KMS-11 (cell line): ENCODE measurements at regions not wholly inside any gene's neighbourhood (a gene's known extent, or its start where the extent isn't known, plus 50 kb on each side); places are given as distances from the start of the nearest gene placed in this dataset.

Experiments
- H2AFZ ChIP-seq: fragments of 200-600 bp; sonication (generic); 2 replicates; pipeline ENCODE4 v1.6.1; 2016; ENCODE audit warnings: antibody characterized with exemption, mixed run types, low read depth
- H3K27ac ChIP-seq: fragments of 200-600 bp; sonication (generic); 2 replicates; pipeline ENCODE4 v1.6.1; 2016; ENCODE audit warnings: mild to moderate bottlenecking, mixed run types
- H3K27me3 ChIP-seq: fragments of 200-600 bp; sonication (generic); 2 replicates; pipeline ENCODE4 v1.6.1; 2017; ENCODE audit warnings: mild to moderate bottlenecking, low read depth, mixed run types, moderate library complexity; ENCODE audit not compliant: insufficient read depth
- H3K36me3 ChIP-seq: fragments of 200-600 bp; sonication (generic); 2 replicates; pipeline ENCODE4 v1.6.1; 2017; ENCODE audit warnings: mild to moderate bottlenecking, mixed run types; ENCODE audit not compliant: insufficient read depth
- H3K4me1 ChIP-seq: fragments of 200-600 bp; sonication (generic); 2 replicates; pipeline ENCODE4 v1.6.1; 2016; ENCODE audit warnings: mild to moderate bottlenecking, low read depth, mixed run types; ENCODE audit not compliant: poor library complexity, severe bottlenecking
- H3K4me2 ChIP-seq: fragments of 200-600 bp; sonication (generic); 2 replicates; pipeline ENCODE4 v1.7.0; 2016; ENCODE audit warnings: mild to moderate bottlenecking, mixed run types
- H3K4me3 ChIP-seq: fragments of 200-600 bp; sonication (generic); IDR thresholded peaks from 2 replicates; pipeline ENCODE4 v1.6.1; 2017; ENCODE audit warnings: low read depth, low read length, mixed read lengths; ENCODE audit not compliant: insufficient read depth
- H3K79me2 ChIP-seq: fragments of 200-600 bp; sonication (generic); 2 replicates; pipeline ENCODE4 v1.6.1; 2016; ENCODE audit warnings: low read depth, mixed run types; ENCODE audit not compliant: insufficient read depth
- H3K9ac ChIP-seq: fragments of 200-600 bp; sonication (generic); 2 replicates; pipeline ENCODE4 v1.6.1; 2016; ENCODE audit warnings: mild to moderate bottlenecking, mixed run types
- H4K20me1 ChIP-seq: fragments of 200-600 bp; sonication (generic); 2 replicates; pipeline ENCODE4 v1.6.1; 2016; ENCODE audit warnings: mild to moderate bottlenecking, mixed run types; ENCODE audit not compliant: insufficient read depth
- CTCF ChIP-seq: fragments of 200-600 bp; sonication (generic); conservative IDR thresholded peaks from 2 replicates; pipeline ENCODE4 v1.6.1; 2017; ENCODE audit warnings: low read depth, mild to moderate bottlenecking, antibody characterized with exemption, low read length, moderate library complexity, mixed read lengths

- Histone ChIP-seq H3K27me3 (no peaks in the 10 kb centered on the region), H2AFZ (no peak overlapping the region), H3K4me3 (no peak overlapping the region), H3K4me2 (no peak overlapping the region; the same call in 1 of the 2 replicates), H3K36me3 (no peaks in the 10 kb centered on the region), H3K79me2 (peaks cover 14% of the 10 kb centered on the region; the same call in 1 of the 2 replicates), H3K4me1 (peaks cover 58% of the 10 kb centered on the region), H4K20me1 (no peaks in the 10 kb centered on the region), H3K27ac (no peak overlapping the region), H3K9ac (no peak overlapping the region)
- TF ChIP-seq CTCF, result no peak
These were observed 169.3 kb upstream of the E2F8 start for GRCh38 chr11:19410032-19410431.

GRCh38 chr11:19409307-19409706, 168.6 kb upstream of the E2F8 start:
- Histone ChIP-seq H3K27me3 (no peaks in the 10 kb centered on the region), H3K36me3 (no peaks in the 10 kb centered on the region), H3K4me3 (no peak overlapping the region), H3K9ac (no peak overlapping the region), H4K20me1 (no peaks in the 10 kb centered on the region), H3K4me1 (peaks cover 61% of the 10 kb centered on the region), H3K27ac (no peak overlapping the region), H3K4me2 (no peak overlapping the region), H2AFZ (no peak overlapping the region), H3K79me2 (peaks cover 14% of the 10 kb centered on the region; the same call in 1 of the 2 replicates)
- TF ChIP-seq CTCF, result no peak

- peaks cover 14% of the 10 kb centered on the region; the same call in 1 of the 2 replicates for H3K79me2 ChIP-seq
- no peak overlapping the region for H3K4me3 ChIP-seq
- no peak overlapping the region for H3K27ac ChIP-seq
- H4K20me1 ChIP-seq, result no peaks in the 10 kb centered on the region
- H3K9ac ChIP-seq, result no peak overlapping the region
- H3K36me3 ChIP-seq, result no peaks in the 10 kb centered on the region
- no peaks in the 10 kb centered on the region for H3K27me3 ChIP-seq
- H3K4me2 ChIP-seq, result no peak overlapping the region
- no peak overlapping the region for H2AFZ ChIP-seq
- TF ChIP-seq CTCF, result no peak
- H3K4me1 ChIP-seq, result peaks cover 57% of the 10 kb centered on the region
These were observed 167.0 kb upstream of the E2F8 start for GRCh38 chr11:19407677-19408270.

GRCh38 chr11:19405966-19406365, 165.2 kb upstream of the E2F8 start:
- Histone ChIP-seq H2AFZ (no peak overlapping the region), H3K4me2 (no peak overlapping the region), H3K4me3 (no peak overlapping the region), H3K27ac (no peak overlapping the region), H3K9ac (no peak overlapping the region), H3K36me3 (no peaks in the 10 kb centered on the region), H4K20me1 (no peaks in the 10 kb centered on the region), H3K4me1 (peaks cover 39% of the 10 kb centered on the region), H3K79me2 (peaks cover 10% of the 10 kb centered on the region; the same call in 1 of the 2 replicates), H3K27me3 (no peaks in the 10 kb centered on the region)
- TF ChIP-seq CTCF, result no peak
